IMR-90 (cell line): ENCODE measurements at regions not wholly inside any gene's neighbourhood (a gene's known extent, or its start where the extent isn't known, plus 50 kb on each side); places are given as distances from the start of the nearest gene placed in this dataset.
A peak's percentile ranks its signal among the peaks of the same experiment; 100 is the strongest.

Experiments
- ATAC-seq: fragments of 200-7000 bp; cut with Tn5 transposase; 2 replicates; pipeline ENCODE4 v1.9.1; 2020; ENCODE audit warnings: low read depth, mild to moderate bottlenecking, moderate library complexity
- BruUV-seq: library from RNA; stranded (reverse); fragments of 400-500 nt; replicated peaks from 2 replicates; lab custom pipeline; 2021; lab: Mats Ljungman, UMichigan
- CTCF ChIA-PET: fragments of 300-600 bp; formaldehyde crosslinking; extraction: SDS; loops from one replicate; lab custom pipeline; 2021; ENCODE audit warnings: antibody characterized with exemption; lab: Yijun Ruan, JAX
- POLR2A ChIA-PET: fragments of 300-600 bp; sonication (Branson Sonifier 250); formaldehyde crosslinking; loops from one replicate; lab custom pipeline; 2022; ENCODE audit warnings: antibody characterized with exemption; ENCODE audit not compliant: unreplicated experiment; lab: Charles Lee
- DNase-seq: peaks from one replicate; pipeline ENCODE4 v3.0.0; 2013
- H2AFZ ChIP-seq: replicated peaks from 2 replicates; pipeline ENCODE3; 2013; ENCODE audit warnings: low read length, mild to moderate bottlenecking; ENCODE audit not compliant: poor library complexity
- H2AK5ac ChIP-seq: 2 replicates; pipeline ENCODE4 v1.6.1; 2013; ENCODE audit warnings: low read depth, low read length, inconsistent platforms
- H2AK9ac ChIP-seq: replicated peaks from 2 replicates; pipeline ENCODE3; 2013; ENCODE audit warnings: mild to moderate bottlenecking, low read depth, low read length, moderate library complexity; ENCODE audit not compliant: poor library complexity
- H2BK120ac ChIP-seq: 2 replicates; pipeline ENCODE4 v1.6.1; 2013; ENCODE audit warnings: low read depth, low read length, inconsistent platforms
- H2BK15ac ChIP-seq: 3 replicates; pipeline ENCODE4 v1.6.1; 2013; ENCODE audit warnings: low read depth, low read length, inconsistent platforms
- H2BK20ac ChIP-seq: 2 replicates; pipeline ENCODE4 v1.6.1; 2013; ENCODE audit warnings: low read depth, mild to moderate bottlenecking, inconsistent platforms, low read length, moderate library complexity
- H2BK5ac ChIP-seq: 2 replicates; pipeline ENCODE4 v1.6.1; 2013; ENCODE audit warnings: mild to moderate bottlenecking, low read depth, low read length, inconsistent platforms; ENCODE audit not compliant: poor library complexity, severe bottlenecking
- H3K14ac ChIP-seq: replicated peaks from 2 replicates; pipeline ENCODE4 v1.6.1; 2013; ENCODE audit warnings: low read depth, low read length, inconsistent platforms
- H3K18ac ChIP-seq: 2 replicates; pipeline ENCODE4 v1.6.1; 2013; ENCODE audit warnings: low read depth, low read length, control low read depth
- H3K23ac ChIP-seq: 2 replicates; pipeline ENCODE4 v1.6.1; 2013; ENCODE audit warnings: low read depth, low read length, inconsistent platforms
- H3K27ac ChIP-seq: 2 replicates; pipeline ENCODE4 v1.5.1; 2013; ENCODE audit warnings: mild to moderate bottlenecking, control low read depth, low read length; ENCODE audit not compliant: insufficient read depth
- H3K27me3 ChIP-seq: 2 replicates; pipeline ENCODE4 v1.6.1; 2013; ENCODE audit warnings: low read length; ENCODE audit not compliant: control insufficient read depth, insufficient read depth
- H3K36me3 ChIP-seq: 2 replicates; pipeline ENCODE4 v1.6.1; 2013; ENCODE audit warnings: low read length, mixed read lengths; ENCODE audit not compliant: control insufficient read depth, insufficient read depth
- H3K4ac ChIP-seq: 2 replicates; pipeline ENCODE4 v1.6.1; 2013; ENCODE audit warnings: low read depth, low read length, inconsistent platforms
- H3K4me1 ChIP-seq: 2 replicates; pipeline ENCODE4 v1.6.1; 2013; ENCODE audit warnings: low read length, mixed read lengths; ENCODE audit not compliant: control insufficient read depth, insufficient read depth
- H3K4me2 ChIP-seq: 2 replicates; pipeline ENCODE4 v1.6.1; 2013; ENCODE audit warnings: low read depth, mild to moderate bottlenecking, control low read depth, low read length, moderate library complexity
- H3K4me3 ChIP-seq: 2 replicates; pipeline ENCODE4 v1.5.1; 2013; ENCODE audit warnings: low read depth, mild to moderate bottlenecking, control low read depth, low read length, moderate library complexity; ENCODE audit not compliant: insufficient read depth
- H3K56ac ChIP-seq: 2 replicates; pipeline ENCODE4 v1.6.1; 2013; ENCODE audit warnings: low read length, inconsistent platforms; ENCODE audit not compliant: insufficient read depth; ENCODE audit errors: extremely low read depth
- H3K79me1 ChIP-seq, 2 experiments: 2 replicates each; pipeline ENCODE4 v1.6.1; 2013; ENCODE audit warnings: low read length in 2 of 2, inconsistent platforms in 1 of 2, low read depth in 1 of 2
- H3K9ac ChIP-seq: 2 replicates; pipeline ENCODE4 v1.6.1; 2013; ENCODE audit warnings: low read depth, low read length, control low read depth
- H3K9me1 ChIP-seq: 2 replicates; pipeline ENCODE4 v1.6.1; 2013; ENCODE audit warnings: low read length, inconsistent platforms; ENCODE audit not compliant: insufficient read depth
- H3K9me3 ChIP-seq: 2 replicates; pipeline ENCODE4 v1.6.1; 2013; ENCODE audit warnings: low read length; ENCODE audit not compliant: control insufficient read depth, insufficient read depth
- H4K20me1 ChIP-seq: 2 replicates; pipeline ENCODE4 v1.6.1; 2013; ENCODE audit warnings: low read length, inconsistent platforms; ENCODE audit not compliant: insufficient read depth
- H4K5ac ChIP-seq: 2 replicates; pipeline ENCODE4 v1.6.1; 2013; ENCODE audit warnings: mild to moderate bottlenecking, low read depth, low read length, control low read depth
- H4K8ac ChIP-seq, 2 experiments: 2 replicates each; pipeline ENCODE4 v1.6.1; 2013; ENCODE audit warnings: low read depth in 2 of 2, low read length in 2 of 2, control low read depth in 1 of 2, inconsistent platforms in 1 of 2
- H4K91ac ChIP-seq: 2 replicates; pipeline ENCODE4 v1.6.1; 2013; ENCODE audit warnings: low read depth, low read length, inconsistent platforms; ENCODE audit not compliant: insufficient read depth
- CHD1 ChIP-seq: IDR thresholded peaks from 2 replicates; pipeline ENCODE4 v1.6.1; 2012; ENCODE audit warnings: low read depth, low read length, improper control_type of control experiment
- CTCF ChIP-seq: conservative IDR thresholded peaks from 2 replicates; pipeline ENCODE4 v1.5.1; 2012; ENCODE audit warnings: mild to moderate bottlenecking, low read depth, low read length, improper control_type of control experiment
- ELK1 ChIP-seq: fragments of 150-350 bp; IDR thresholded peaks from 2 replicates; pipeline ENCODE4 v1.6.1; 2016; ENCODE audit warnings: low read depth, mild to moderate bottlenecking, low read length, moderate library complexity, borderline replicate concordance
- MAFK ChIP-seq: IDR thresholded peaks from 2 replicates; pipeline ENCODE4 v1.6.1; 2012; ENCODE audit warnings: low read depth, low read length, improper control_type of control experiment
- MAZ ChIP-seq: IDR thresholded peaks from 2 replicates; pipeline ENCODE4 v1.6.1; 2012; ENCODE audit warnings: low read depth, mild to moderate bottlenecking, low read length, improper control_type of control experiment, moderate library complexity, borderline replicate concordance
- MXI1 ChIP-seq: IDR thresholded peaks from 2 replicates; pipeline ENCODE4 v1.6.1; 2012; ENCODE audit warnings: low read depth, mild to moderate bottlenecking, low read length, moderate library complexity, borderline replicate concordance
- POLR2A ChIP-seq: IDR thresholded peaks from 2 replicates; pipeline ENCODE4 v1.6.1; 2012; ENCODE audit warnings: mild to moderate bottlenecking, low read depth, low read length
- RAD21 ChIP-seq: IDR thresholded peaks from 2 replicates; pipeline ENCODE4 v1.6.1; 2012; ENCODE audit warnings: low read length, improper control_type of control experiment
- RCOR1 ChIP-seq: IDR thresholded peaks from 2 replicates; pipeline ENCODE4 v1.6.1; 2012; ENCODE audit warnings: mild to moderate bottlenecking, low read length, improper control_type of control experiment; ENCODE audit not compliant: insufficient replicate concordance
- RFX5 ChIP-seq: IDR thresholded peaks from 2 replicates; pipeline ENCODE4 v1.8.0; 2012; ENCODE audit warnings: low read depth, mild to moderate bottlenecking, low read length, moderate library complexity
- WGBS, 2 experiments: methylation state at CpG; one replicate each; pipeline versions ENCODE4 v1.1.5 to v1.1.7; 2013; ENCODE audit warnings: missing lambda C conversion rate in 2 of 2; ENCODE audit not compliant: insufficient read length in 1 of 2; ENCODE audit errors: extremely low coverage in 2 of 2; 5-methylcytosine and 5-hydroxymethylcytosine counted together
- dilution Hi-C: fragments of 300-500 bp; cut with HindIII; formaldehyde crosslinking; loops from one replicate; pipeline ENCODE4 v1.14.3; 2018; ENCODE audit warnings: low sequenced_read_pairs; ENCODE audit not compliant: unreplicated experiment
- in situ Hi-C: fragments of 300-500 bp; cut with MboI; formaldehyde crosslinking; loops from 3 replicates; pipeline ENCODE4 v1.14.3; 2019; ENCODE audit warnings: low sequenced_read_pairs, inconsistent platforms, mixed read lengths
- intact Hi-C: fragments of 100-400 bp; cut with micrococcal nuclease; formaldehyde crosslinking; loops from 2 replicates; pipeline ENCODE4 v1.10.0; 2022

GRCh38 chr1:228955691-228956090, 220.4 kb downstream of the RHOU start:
- Histone ChIP-seq H3K9ac (no peak overlapping the region), H2BK20ac (no peak overlapping the region), H3K4me1 (peaks cover 4% of the 10 kb centered on the region; the same call in 1 of the 2 replicates), H3K4me3 (no peak overlapping the region), H3K23ac (no peak overlapping the region), H3K36me3 (no peaks in the 10 kb centered on the region), H2BK120ac (no peak overlapping the region), H3K14ac (no peak overlapping the region), H3K4me2 (no peak overlapping the region), H3K27ac (no peak overlapping the region), H3K9me3 (no peaks in the 10 kb centered on the region), H4K20me1 (no peaks in the 10 kb centered on the region), H3K9me1 (no peaks in the 10 kb centered on the region), H2BK5ac (no peak overlapping the region), H3K4ac (no peak overlapping the region; the same call in 1 of the 2 replicates), H3K79me1 (no peaks in the 10 kb centered on the region), H2BK15ac (no peak overlapping the region), H4K8ac (no peak overlapping the region), H2AFZ (no peak overlapping the region), H3K18ac (no peak overlapping the region), H4K91ac (no peak overlapping the region), H3K56ac (no peak overlapping the region), H3K27me3 (no peaks in the 10 kb centered on the region), H2AK5ac (no peak overlapping the region), H4K5ac (no peak overlapping the region), H2AK9ac (no peak overlapping the region)
- in situ Hi-C loops (no loop called here), dilution Hi-C loops (no loop called here), intact Hi-C loops (no loop called here)
- ChIA-PET POLR2A (no interaction called here), CTCF (no interaction called here)
- BruUV-seq = no TSS peak
- ATAC-seq (peak; percentile 96), DNase-seq (peak; percentile 70)
- TF ChIP-seq CHD1 (no peak), MAFK (no peak), RAD21 (no peak), ELK1 (no peak), RFX5 (no peak), POLR2A (no peak), MAZ (no peak), MXI1 (no peak), RCOR1 (no peak), CTCF (no peak)
- no CpG with 5 or more reads among the region's 1 CpG for WGBS, 2 experiments
